ENCODE measurements at regions not wholly inside any gene's neighbourhood (a gene's known extent, or its start where the extent isn't known, plus 50 kb on each side); places are given as distances from the start of the nearest gene placed in this dataset.

DNA sequence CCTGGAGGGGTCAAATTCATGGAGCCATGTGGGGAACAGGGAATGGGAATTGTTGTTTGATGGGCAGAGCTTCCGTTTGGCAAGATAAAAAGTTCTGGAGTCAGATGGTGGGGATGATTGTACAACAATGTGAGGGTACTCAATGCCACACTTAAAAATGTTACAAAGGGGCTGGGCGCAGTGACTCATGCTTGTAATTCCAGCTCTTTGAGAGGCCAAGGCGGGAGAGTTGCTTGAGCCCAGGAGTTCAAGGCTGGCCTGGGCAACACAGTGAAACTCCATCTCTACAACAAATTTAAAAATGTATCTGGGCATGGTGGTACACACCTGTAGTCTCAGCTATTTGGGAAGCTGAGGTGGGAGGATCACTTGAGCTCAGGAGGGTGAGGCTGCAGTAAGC is 66.0 kb upstream of the DIO3 start (continued):
- TF ChIP-seq REST (IDR thresholded peaks at IDR 0.05; ENCODE audit: low read depth, low read length) (no peak), EP300 (IDR thresholded peaks at IDR 0.05; ENCODE audit: borderline replicate concordance in 1 of 2, low read depth in 1 of 2, low read length in 1 of 2) (no peak)

GRCh38 chr14:101495827-101496775 is 65.2 kb upstream of the DIO3 start:
- 47% methylated on average over 10 of the region's 30 CpGs for WGBS (ENCODE audit: low lambda C conversion rate)
- Histone ChIP-seq H3K9ac (no peak overlapping the region), H2AFZ (ENCODE audit: low read depth) (no peak overlapping the region), H3K79me2 (ENCODE audit: insufficient read depth) (no peaks in the 10 kb centered on the region), H3K4me3 (ENCODE audit: low read depth in 2 of 2, low read length in 1 of 2) (no peak overlapping the region), H3K9me3 (no peaks in the 10 kb centered on the region), H4K20me1 (ENCODE audit: insufficient read depth) (no peaks in the 10 kb centered on the region), H3F3A (replicated peaks; ENCODE audit: insufficient read depth) (no peaks in the 10 kb centered on the region), H3K27me3 (ENCODE audit: insufficient read depth) (no peaks in the 10 kb centered on the region), H3K4me2 (no peak overlapping the region), H3K4me1 (ENCODE audit: control insufficient read depth in 1 of 2, insufficient read depth in 2 of 2, low read depth in 1 of 2, low read length in 1 of 2) (no peaks in the 10 kb centered on the region), H3K36me3 (replicated peaks in 1 of 2; ENCODE audit: control insufficient read depth in 1 of 2, insufficient read depth in 2 of 2, low read length in 1 of 2) (no peaks in the 10 kb centered on the region), H3K27ac (ENCODE audit: low read depth in 2 of 2, low read length in 1 of 2) (no peak overlapping the region), H3K9me2 (no peaks in the 10 kb centered on the region)
- no peak for TF ChIP-seq FOXJ3 (CRISPR knock-in tag; IDR thresholded peaks at IDR 0.05)
- TF ChIP-seq RCOR1 (IDR thresholded peaks at IDR 0.05; ENCODE audit: low read length), result no peak
- no peak for TF ChIP-seq CHD2 (IDR thresholded peaks at IDR 0.05; ENCODE audit: low read length, partially characterized antibody)
- no peak for TF ChIP-seq SIN3A (IDR thresholded peaks at IDR 0.05; ENCODE audit: borderline replicate concordance, low read depth, low read length)
- TF ChIP-seq RFX5 (IDR thresholded peaks at IDR 0.05; ENCODE audit: low read length), result no peak
- no peak for TF ChIP-seq NFIC (IDR thresholded peaks at IDR 0.05; ENCODE audit: borderline replicate concordance)
- TF ChIP-seq GATA2 (CRISPR knock-in tag; IDR thresholded peaks at IDR 0.05), result no peak
- no peak for TF ChIP-seq REST (IDR thresholded peaks at IDR 0.05; ENCODE audit: low read depth, low read length)
- TF ChIP-seq RXRA (IDR thresholded peaks at IDR 0.05; ENCODE audit: borderline replicate concordance, low read depth), result no peak
- no peak for TF ChIP-seq JUND (IDR thresholded peaks at IDR 0.05)
- no peak for TF ChIP-seq FOXM1 (IDR thresholded peaks at IDR 0.05; ENCODE audit: low read depth)
- TF ChIP-seq, protein P1, sequence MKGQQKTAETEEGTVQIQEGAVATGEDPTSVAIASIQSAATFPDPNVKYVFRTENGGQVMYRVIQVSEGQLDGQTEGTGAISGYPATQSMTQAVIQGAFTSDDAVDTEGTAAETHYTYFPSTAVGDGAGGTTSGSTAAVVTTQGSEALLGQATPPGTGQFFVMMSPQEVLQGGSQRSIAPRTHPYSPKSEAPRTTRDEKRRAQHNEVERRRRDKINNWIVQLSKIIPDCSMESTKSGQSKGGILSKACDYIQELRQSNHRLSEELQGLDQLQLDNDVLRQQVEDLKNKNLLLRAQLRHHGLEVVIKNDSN (IDR thresholded peaks at IDR 0.05; ENCODE audit: borderline replicate concordance, low read depth), result no peak
- TF ChIP-seq ELF1 (IDR thresholded peaks at IDR 0.05), result no peak
- TF ChIP-seq NRF1 (IDR thresholded peaks at IDR 0.05; ENCODE audit: low read depth, low read length), result no peak
- no peak for TF ChIP-seq USF2 (IDR thresholded peaks at IDR 0.05; ENCODE audit: borderline replicate concordance, low read depth, low read length)
- TF ChIP-seq SMC3 (IDR thresholded peaks at IDR 0.05; ENCODE audit: low read depth, low read length), result no peak
- TF ChIP-seq MXI1 (IDR thresholded peaks at IDR 0.05; ENCODE audit: low read depth, low read length), result no peak
- CTCF ChIA-PET, result interaction anchor here (1.0 kb wide), 1 partner anchor 56 kb away, joined by 3 read pairs; no protein-coding TSS in a partner anchor
- no peak for DNase-seq
- POLR2A ChIA-PET, result no interaction called here

Data from SK-N-SH (cell line).